ENCODE measurements at regions not wholly inside any gene's neighbourhood (a gene's known extent, or its start where the extent isn't known, plus 50 kb on each side); places are given as distances from the start of the nearest gene placed in this dataset.
"Not testable (repeated sequence)": the region's sequence is repeated elsewhere in the genome, so short reads cannot be mapped to it uniquely, and the experiment has no call there.

GRCh38 chrX:96538104-96538725 lies 146.4 kb upstream of the DIAPH2 start:
- Histone ChIP-seq H3K9me3 (no peaks in the 10 kb centered on the region), H3K4me3 (no peak overlapping the region), H3K27ac (no peak overlapping the region), H3K27me3 (no peaks in the 10 kb centered on the region), H3K4me1 (no peaks in the 10 kb centered on the region), H3K36me3 (no peaks in the 10 kb centered on the region)
- no peak for DNase-seq
- ATAC-seq: no peak
- TF ChIP-seq, protein P1, sequence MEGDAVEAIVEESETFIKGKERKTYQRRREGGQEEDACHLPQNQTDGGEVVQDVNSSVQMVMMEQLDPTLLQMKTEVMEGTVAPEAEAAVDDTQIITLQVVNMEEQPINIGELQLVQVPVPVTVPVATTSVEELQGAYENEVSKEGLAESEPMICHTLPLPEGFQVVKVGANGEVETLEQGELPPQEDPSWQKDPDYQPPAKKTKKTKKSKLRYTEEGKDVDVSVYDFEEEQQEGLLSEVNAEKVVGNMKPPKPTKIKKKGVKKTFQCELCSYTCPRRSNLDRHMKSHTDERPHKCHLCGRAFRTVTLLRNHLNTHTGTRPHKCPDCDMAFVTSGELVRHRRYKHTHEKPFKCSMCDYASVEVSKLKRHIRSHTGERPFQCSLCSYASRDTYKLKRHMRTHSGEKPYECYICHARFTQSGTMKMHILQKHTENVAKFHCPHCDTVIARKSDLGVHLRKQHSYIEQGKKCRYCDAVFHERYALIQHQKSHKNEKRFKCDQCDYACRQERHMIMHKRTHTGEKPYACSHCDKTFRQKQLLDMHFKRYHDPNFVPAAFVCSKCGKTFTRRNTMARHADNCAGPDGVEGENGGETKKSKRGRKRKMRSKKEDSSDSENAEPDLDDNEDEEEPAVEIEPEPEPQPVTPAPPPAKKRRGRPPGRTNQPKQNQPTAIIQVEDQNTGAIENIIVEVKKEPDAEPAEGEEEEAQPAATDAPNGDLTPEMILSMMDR (IDR thresholded peaks at IDR 0.05): no peak
- intact Hi-C loops (cut with DNase I): no loop called here

GRCh38 chrX:96540111-96540631 lies 144.5 kb upstream of the DIAPH2 start:
- intact Hi-C loops (cut with DNase I): no loop called here
- Histone ChIP-seq H3K36me3 (no peaks in the 10 kb centered on the region), H3K4me1 (no peaks in the 10 kb centered on the region), H3K27ac (no peak overlapping the region), H3K9me3 (no peaks in the 10 kb centered on the region), H3K27me3 (no peaks in the 10 kb centered on the region), H3K4me3 (no peak overlapping the region)
- DNase-seq (no peak), ATAC-seq (no peak)
- TF ChIP-seq, protein P1 (IDR thresholded peaks at IDR 0.05): no peak

- H3K9me3 ChIP-seq; ATAC-seq; H3K27me3 ChIP-seq; DNase-seq; intact Hi-C loops (cut with DNase I); H3K36me3 ChIP-seq; H3K4me1 ChIP-seq; H3K4me3 ChIP-seq; H3K27ac ChIP-seq: not testable (repeated sequence)
These were observed 138.4 kb upstream of the DIAPH2 start for GRCh38 chrX:96546281-96546680.

- DNase-seq: no peak
These were observed 133.2 kb upstream of the DIAPH2 start for GRCh38 chrX:96551322-96551872.

GRCh38 chrX:96556886-96557285 lies 127.8 kb upstream of the DIAPH2 start:
- Histone ChIP-seq H3K4me3 (no peak overlapping the region), H3K4me1 (no peaks in the 10 kb centered on the region), H3K27me3 (no peaks in the 10 kb centered on the region), H3K9me3 (no peaks in the 10 kb centered on the region), H3K27ac (peak overlapping the region in 1 of 2 donors; percentile 15), H3K36me3 (no peaks in the 10 kb centered on the region)
- no peak for DNase-seq
- ATAC-seq: no peak
- intact Hi-C loops (cut with DNase I): no loop called here
- TF ChIP-seq, protein P1 (IDR thresholded peaks at IDR 0.05): no peak

More at GRCh38 chrX:96551322-96551872, 133.2 kb upstream of the DIAPH2 start:
- Histone ChIP-seq H3K4me3 (no peak overlapping the region), H3K9me3 (no peaks in the 10 kb centered on the region), H3K4me1 (no peaks in the 10 kb centered on the region), H3K27ac (no peak overlapping the region), H3K27me3 (peaks cover 0 to 2% of the 10 kb centered on the region in 2 donors), H3K36me3 (no peaks in the 10 kb centered on the region)
- ATAC-seq: no peak
- intact Hi-C loops (cut with DNase I): no loop called here
- TF ChIP-seq, protein P1 (IDR thresholded peaks at IDR 0.05): no peak

GRCh38 chrX:96561129-96561528 lies 123.5 kb upstream of the DIAPH2 start:
- H3K4me1 ChIP-seq; H3K4me3 ChIP-seq; intact Hi-C loops (cut with DNase I); ATAC-seq; DNase-seq; H3K9me3 ChIP-seq; H3K27me3 ChIP-seq; H3K27ac ChIP-seq; H3K36me3 ChIP-seq: not testable (repeated sequence)

Measured in left lung (tissue), 4 donors.